ENCODE measurements at regions not wholly inside any gene's neighbourhood (a gene's known extent, or its start where the extent isn't known, plus 50 kb on each side); places are given as distances from the start of the nearest gene placed in this dataset.

DNA sequence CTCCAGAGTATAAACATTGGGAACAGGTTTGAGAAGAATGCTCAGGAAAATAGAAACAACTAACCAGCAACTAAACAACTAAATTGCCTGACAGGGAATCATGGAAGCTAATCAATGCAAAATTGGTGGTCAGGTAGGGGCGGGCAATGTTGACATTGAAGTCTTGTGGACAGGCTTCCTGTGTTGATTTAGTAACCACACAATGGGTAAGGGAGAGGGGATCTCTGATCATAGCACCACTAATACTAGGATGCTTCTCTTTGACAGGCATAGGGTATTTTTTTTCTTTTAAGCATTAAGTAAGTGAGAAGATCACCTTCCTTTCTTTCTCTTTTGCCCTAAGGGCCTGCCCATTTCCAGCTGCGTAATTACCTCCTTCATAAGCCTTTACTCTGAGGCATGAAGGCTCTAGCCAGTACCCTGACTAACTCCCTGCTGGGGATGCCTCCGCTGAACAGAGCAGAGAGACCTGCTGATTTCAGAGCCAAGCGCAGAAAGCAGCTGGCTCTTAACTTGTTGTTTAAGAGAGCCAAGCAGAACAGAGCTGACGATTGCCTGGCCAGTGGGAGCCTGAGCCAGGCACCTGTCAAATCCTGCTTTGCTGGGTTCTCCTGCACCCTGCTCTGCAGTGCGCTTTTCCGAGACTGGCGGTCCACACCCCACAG is 118.7 kb downstream of the BMP2 start:
- no peak for DNase-seq

DNA sequence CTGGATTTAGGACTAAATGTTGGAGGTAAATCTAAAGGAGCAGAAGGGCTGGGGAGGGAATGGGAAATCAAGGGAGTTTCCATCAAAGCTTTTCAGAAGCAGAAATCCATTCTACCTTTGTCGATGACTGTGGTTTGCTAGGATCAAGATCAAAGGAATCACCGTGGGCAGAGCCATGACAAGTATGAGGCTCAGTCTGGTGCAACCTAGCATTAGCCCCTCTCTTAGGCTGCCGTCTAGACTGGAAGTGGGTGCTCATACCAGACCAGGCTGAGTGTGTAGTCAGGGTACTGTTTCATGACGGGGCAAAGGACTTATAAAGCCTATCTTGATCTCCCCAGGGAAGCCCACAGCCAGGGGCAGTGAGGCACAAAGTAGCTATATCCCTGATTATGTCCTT is 120.5 kb downstream of the BMP2 start:
- DNase-seq, result no peak

GRCh38 chr20:6888736-6889395 is 121.4 kb downstream of the BMP2 start:
- peak; percentile 37 for DNase-seq

- no peak for DNase-seq
Measured at GRCh38 chr20:6892724-6893123, 125.2 kb downstream of the BMP2 start.

- DNase-seq, result no peak
Measured at GRCh38 chr20:6898928-6899327, 131.4 kb downstream of the BMP2 start.

- no peak for DNase-seq
Measured at GRCh38 chr20:6906871-6907270, 139.4 kb downstream of the BMP2 start.

DNA sequence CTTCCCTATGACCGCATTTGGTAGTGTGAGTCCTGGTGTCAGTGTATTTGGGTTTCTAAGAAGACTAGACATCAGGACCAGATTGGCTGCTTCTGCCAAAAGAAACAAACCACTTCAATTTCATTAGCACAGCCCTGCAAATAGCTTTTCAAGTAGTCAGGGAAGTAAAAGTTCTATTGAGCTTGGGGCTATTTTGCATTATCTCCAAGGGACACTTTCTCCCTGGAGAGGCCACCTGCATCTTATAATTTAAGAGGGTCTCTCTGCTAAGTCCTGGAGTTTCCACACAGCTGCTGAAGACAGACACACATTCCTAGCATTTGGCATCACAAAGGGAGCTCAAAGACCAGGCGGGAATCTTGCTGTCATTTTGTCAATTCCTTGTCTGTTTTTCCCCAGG is 141.2 kb downstream of the BMP2 start:
- DNase-seq, result no peak

DNA sequence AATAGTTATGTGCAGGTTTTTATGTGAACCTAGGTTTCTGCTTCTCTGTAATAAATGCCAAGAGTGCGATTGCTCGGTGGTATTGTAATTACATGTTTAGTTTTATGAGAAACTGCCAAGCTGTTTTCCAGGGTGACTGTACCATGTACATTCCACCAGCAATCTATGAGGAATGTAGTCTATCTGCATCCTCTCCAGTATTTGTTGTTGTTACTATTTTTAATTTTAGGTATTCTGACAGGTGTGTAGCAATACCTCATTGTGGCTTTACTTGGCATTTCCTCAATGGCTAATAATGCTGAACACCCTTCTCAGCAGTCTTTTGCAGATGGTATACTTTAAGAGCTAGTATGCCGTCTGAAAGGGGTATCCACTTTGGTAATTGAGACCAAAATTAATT is 142.1 kb downstream of the BMP2 start:
- no peak for DNase-seq

GRCh38 chr20:6914986-6915385 is 147.5 kb downstream of the BMP2 start:
- no peak for DNase-seq

GRCh38 chr20:6916938-6917337 is 149.5 kb downstream of the BMP2 start:
- DNase-seq, result no peak

- no peak for DNase-seq
Measured at GRCh38 chr20:6919792-6920468, 152.4 kb downstream of the BMP2 start.

- no peak for DNase-seq
Measured at GRCh38 chr20:6920991-6921613, 153.6 kb downstream of the BMP2 start.

DNA sequence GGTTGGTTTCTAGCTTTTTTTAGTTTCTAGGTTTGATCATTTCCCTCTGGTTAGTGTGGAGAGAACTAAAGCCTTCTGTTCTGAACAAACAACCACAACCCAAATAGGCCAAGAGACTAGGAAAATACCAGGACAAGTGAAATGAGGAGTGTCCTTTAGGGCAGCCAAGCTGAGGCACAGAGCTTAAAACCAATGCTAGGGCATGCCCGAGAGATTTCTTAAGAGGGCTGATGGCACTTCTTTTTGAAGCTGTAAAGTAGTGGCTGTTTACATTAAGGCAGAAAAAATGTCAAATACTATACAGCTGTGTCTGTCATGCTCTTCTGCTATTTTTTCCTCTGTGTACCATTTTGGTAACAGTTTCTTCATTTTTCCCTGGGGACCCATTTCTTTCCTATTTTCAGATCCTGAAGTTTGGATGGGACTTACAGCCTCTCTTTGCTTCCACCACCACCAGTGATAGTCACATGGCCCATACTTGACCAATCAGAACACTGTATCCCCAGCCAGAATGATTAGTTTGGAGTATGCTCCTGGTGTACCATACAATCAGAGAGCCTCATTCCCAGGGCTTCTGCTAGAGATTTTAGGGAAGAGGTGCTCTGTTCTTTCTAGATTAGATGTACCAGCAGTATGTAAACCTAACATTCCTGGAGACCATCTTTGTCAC is 154.4 kb downstream of the BMP2 start:
- DNase-seq, result no peak

DNA sequence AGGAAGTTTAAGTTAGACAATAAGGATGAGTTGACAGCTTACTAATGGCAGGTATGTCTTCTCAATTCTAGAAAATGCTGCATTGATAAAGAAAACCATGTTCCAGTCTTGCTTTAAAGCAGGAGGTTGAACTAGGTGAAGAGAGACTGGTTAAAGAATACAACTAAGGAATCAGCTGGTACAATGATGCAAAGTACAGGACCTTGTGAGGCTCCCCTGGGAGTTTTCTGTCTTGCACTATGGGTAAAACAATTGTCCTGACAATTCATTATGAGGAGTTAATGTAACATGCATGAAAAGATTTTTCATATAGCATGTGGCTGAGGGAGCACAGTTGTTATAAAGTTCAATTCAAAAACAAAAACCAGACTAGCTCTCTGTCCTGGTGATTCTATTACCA is 157.2 kb downstream of the BMP2 start:
- no peak for DNase-seq

GRCh38 chr20:6925744-6926278 is 158.3 kb downstream of the BMP2 start:
- no peak for DNase-seq

- peak; percentile 59 for DNase-seq
Measured at GRCh38 chr20:6940048-6940447, 172.6 kb downstream of the BMP2 start.

DNA sequence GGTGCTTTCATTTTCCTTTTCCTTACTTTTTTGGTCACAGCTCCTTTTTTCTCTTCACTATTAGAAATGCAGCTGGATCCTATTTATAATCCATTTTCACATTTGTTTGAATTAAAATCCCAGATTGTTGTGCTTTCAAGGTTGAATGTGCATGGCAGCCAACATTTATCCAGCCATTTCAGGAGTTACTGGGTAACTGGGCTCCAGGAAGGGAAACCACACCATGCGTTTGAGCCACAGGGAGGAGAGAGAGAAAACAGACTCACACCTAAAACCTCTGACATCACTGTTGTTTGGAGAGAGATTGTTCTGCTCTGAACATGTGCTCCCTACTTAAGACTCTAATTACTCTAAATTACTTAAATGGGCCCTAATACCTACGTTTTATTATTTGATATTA is 173.4 kb downstream of the BMP2 start:
- DNase-seq, result no peak

DNA sequence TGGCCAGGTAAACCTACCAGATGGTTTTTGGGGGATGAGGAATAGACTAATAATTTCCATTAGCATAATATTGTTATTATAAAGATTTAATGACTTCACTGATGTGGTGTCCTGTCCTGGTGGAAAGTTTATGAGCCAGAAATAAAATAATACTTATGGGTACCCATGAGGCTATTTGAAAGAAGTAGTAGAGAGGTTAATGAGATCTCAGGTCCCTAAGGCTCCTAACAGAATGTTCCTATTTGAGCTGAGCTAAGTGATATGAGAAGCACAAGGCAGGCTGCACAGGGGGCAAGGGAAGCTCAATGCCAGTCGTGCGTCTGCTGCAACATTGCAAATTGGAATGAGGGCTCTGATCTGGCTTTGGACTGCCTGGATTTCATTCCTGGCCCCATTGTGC is 174.1 kb downstream of the BMP2 start:
- DNase-seq, result no peak

DNA sequence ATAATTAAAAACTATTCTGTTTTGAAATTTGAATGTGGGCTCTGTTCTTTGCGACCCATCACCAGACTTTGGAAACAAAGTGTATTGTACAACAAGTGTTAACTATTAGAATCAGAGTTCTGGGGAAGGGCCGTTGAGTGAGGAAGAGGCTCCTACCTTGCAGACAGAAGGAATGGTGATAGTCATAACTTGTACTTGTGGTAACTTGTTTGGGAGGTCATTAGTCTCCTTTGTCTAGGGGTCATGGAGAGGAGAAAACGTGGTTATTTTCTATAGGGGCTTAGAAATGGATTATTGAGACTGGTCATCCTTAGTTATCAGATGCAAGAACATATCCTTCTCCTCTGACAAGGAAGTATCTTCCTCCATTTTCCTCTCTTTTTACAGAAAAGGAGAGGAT is 174.8 kb downstream of the BMP2 start:
- DNase-seq, result no peak

- no peak for DNase-seq
Measured at GRCh38 chr20:6944292-6944691, 176.8 kb downstream of the BMP2 start.

DNA sequence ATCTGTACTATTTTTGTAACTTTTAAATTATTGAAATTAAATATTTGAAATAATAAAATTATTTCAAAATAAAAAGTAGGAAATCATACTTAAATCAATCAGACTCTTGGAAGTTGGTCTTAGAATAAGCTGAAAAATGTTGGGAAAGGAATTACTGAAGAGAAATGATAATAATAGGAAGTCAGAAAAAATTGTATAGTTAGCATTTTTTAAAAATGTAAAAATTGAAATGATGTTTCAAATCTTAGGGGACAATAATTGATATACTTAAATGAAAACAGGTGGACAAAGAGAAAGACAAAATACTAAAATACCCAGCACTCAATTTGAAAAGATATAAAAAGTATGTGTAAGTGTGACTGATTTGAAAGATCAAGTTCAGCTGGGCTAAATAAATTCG is 186.1 kb downstream of the BMP2 start:
- DNase-seq, result no peak

DNA sequence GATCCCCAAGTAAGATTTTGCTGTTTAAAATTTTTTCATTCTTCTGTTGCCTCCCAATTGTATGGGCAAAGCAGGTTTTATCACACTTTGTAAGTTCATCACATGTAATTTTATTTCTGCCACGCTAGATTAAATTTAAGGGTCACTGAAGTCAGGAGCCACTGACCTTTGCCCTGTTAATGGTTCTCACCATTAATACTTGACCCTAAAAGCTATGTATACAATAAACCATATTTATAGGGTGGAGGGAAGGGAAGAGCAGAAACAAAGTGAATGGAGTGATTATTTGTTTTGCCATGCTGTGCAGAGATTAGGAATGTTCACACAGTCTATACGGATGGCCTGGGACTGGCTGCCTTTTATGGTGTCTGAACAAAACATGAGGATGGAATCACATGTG is 186.7 kb downstream of the BMP2 start:
- no peak for DNase-seq

- peak; percentile 24 for DNase-seq
Measured at GRCh38 chr20:6956056-6956455, 188.6 kb downstream of the BMP2 start.

Measured in hematopoietic multipotent progenitor cell treated with erythropoietin and hydrocortisone succinate and interleukin-3 and kit ligand, for 4 days (in vitro differentiated cells).